Parathyroid adenoma (tissue), 2 donors: ENCODE measurements at regions not wholly inside any gene's neighbourhood (a gene's known extent, or its start where the extent isn't known, plus 50 kb on each side); places are given as distances from the start of the nearest gene placed in this dataset.

ENCODE experiments used
- H2AFZ ChIP-seq: fragments of 300-600 bp; sonication (generic); one replicate; pipeline ENCODE4 v1.7.0; 2017; ENCODE audit warnings: antibody characterized with exemption, mild to moderate bottlenecking
- H3K27ac ChIP-seq: fragments of 300-600 bp; sonication (generic); one replicate; pipeline ENCODE4 v1.7.0; 2017
- H3K27me3 ChIP-seq: fragments of 300-600 bp; sonication (generic); one replicate; pipeline ENCODE4 v1.7.0; 2017; ENCODE audit warnings: low read length; ENCODE audit not compliant: control insufficient read depth, insufficient read depth
- H3K36me3 ChIP-seq: fragments of 300-600 bp; sonication (generic); one replicate; pipeline ENCODE4 v1.7.0; 2017; ENCODE audit warnings: low read length; ENCODE audit not compliant: control insufficient read depth, insufficient read depth
- H3K4me1 ChIP-seq: fragments of 300-600 bp; sonication (generic); one replicate; pipeline ENCODE4 v1.7.0; 2017; ENCODE audit warnings: control low read depth
- H3K4me2 ChIP-seq: fragments of 300-600 bp; sonication (generic); one replicate; pipeline ENCODE4 v1.7.0; 2017; ENCODE audit warnings: low read length
- H3K4me3 ChIP-seq: fragments of 300-600 bp; sonication (generic); one replicate; pipeline ENCODE4 v1.7.0; 2017; ENCODE audit warnings: low read depth, low read length
- H3K79me2 ChIP-seq: fragments of 300-600 bp; sonication (generic); one replicate; pipeline ENCODE4 v1.7.0; 2017; ENCODE audit warnings: control low read depth
- H3K9ac ChIP-seq: fragments of 300-600 bp; sonication (generic); one replicate; pipeline ENCODE4 v1.7.0; 2017; ENCODE audit warnings: mild to moderate bottlenecking
- H3K9me3 ChIP-seq: fragments of 300-600 bp; sonication (generic); one replicate; pipeline ENCODE4 v1.7.0; 2017; ENCODE audit warnings: low read length; ENCODE audit not compliant: control insufficient read depth
- TF ChIP-seq, protein P1 (sequence below): fragments of 300-600 bp; sonication (generic); IDR thresholded peaks from one replicate; pipeline ENCODE4 v1.7.0; 2017; ENCODE audit warnings: antibody characterized with exemption, mild to moderate bottlenecking
- donor health status: primary hyperparathyroidism.

- H3K4me1 ChIP-seq: no peaks in the 10 kb centered on the region
- H3K27me3 ChIP-seq: no peaks in the 10 kb centered on the region
- TF ChIP-seq, protein P1, sequence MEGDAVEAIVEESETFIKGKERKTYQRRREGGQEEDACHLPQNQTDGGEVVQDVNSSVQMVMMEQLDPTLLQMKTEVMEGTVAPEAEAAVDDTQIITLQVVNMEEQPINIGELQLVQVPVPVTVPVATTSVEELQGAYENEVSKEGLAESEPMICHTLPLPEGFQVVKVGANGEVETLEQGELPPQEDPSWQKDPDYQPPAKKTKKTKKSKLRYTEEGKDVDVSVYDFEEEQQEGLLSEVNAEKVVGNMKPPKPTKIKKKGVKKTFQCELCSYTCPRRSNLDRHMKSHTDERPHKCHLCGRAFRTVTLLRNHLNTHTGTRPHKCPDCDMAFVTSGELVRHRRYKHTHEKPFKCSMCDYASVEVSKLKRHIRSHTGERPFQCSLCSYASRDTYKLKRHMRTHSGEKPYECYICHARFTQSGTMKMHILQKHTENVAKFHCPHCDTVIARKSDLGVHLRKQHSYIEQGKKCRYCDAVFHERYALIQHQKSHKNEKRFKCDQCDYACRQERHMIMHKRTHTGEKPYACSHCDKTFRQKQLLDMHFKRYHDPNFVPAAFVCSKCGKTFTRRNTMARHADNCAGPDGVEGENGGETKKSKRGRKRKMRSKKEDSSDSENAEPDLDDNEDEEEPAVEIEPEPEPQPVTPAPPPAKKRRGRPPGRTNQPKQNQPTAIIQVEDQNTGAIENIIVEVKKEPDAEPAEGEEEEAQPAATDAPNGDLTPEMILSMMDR: peak; percentile 65
- H3K27ac ChIP-seq: no peak overlapping the region
- no peaks in the 10 kb centered on the region for H3K36me3 ChIP-seq
- H3K4me3 ChIP-seq: no peak overlapping the region
- no peak overlapping the region for H3K9ac ChIP-seq
- no peak overlapping the region for H3K4me2 ChIP-seq
- no peak overlapping the region for H2AFZ ChIP-seq
- no peaks in the 10 kb centered on the region for H3K79me2 ChIP-seq
- no peaks in the 10 kb centered on the region for H3K9me3 ChIP-seq
These were observed 165.0 kb downstream of the ABHD5 start for GRCh38 chr3:43855674-43856299.

DNA sequence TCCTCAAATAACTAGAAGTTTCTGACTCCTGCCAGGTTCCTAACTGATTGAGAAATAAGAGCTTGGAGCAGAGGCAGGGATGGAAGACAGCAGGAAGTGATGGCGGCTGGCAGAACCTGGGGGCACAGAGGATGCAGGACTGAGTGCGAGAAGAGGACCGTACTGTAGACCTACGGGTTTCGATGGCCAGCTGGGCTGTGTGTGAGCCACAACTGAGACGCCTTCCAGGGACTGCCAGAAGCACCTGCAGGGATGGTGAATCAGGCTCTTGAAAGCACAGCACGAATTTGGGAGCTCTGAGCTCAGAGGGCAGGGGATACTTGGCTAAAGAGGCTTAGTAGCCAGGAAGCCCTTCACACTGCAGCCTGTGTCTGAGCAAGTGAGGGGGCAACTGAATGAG, 165.6 kb downstream of the ABHD5 start:
- Histone ChIP-seq H3K4me1 (no peaks in the 10 kb centered on the region), H3K27me3 (no peaks in the 10 kb centered on the region), H3K4me2 (no peak overlapping the region), H3K27ac (no peak overlapping the region), H2AFZ (no peak overlapping the region), H3K9me3 (no peaks in the 10 kb centered on the region), H3K4me3 (no peak overlapping the region), H3K9ac (no peak overlapping the region), H3K79me2 (no peaks in the 10 kb centered on the region), H3K36me3 (no peaks in the 10 kb centered on the region)
- TF ChIP-seq, protein P1: no peak

GRCh38 chr3:43856761-43857160, 166.0 kb downstream of the ABHD5 start:
- Histone ChIP-seq H2AFZ (no peak overlapping the region), H3K4me2 (no peak overlapping the region), H3K9ac (no peak overlapping the region), H3K27ac (no peak overlapping the region), H3K79me2 (no peaks in the 10 kb centered on the region), H3K9me3 (no peaks in the 10 kb centered on the region), H3K4me1 (no peaks in the 10 kb centered on the region), H3K36me3 (no peaks in the 10 kb centered on the region), H3K27me3 (no peaks in the 10 kb centered on the region), H3K4me3 (no peak overlapping the region)
- TF ChIP-seq, protein P1: no peak

DNA sequence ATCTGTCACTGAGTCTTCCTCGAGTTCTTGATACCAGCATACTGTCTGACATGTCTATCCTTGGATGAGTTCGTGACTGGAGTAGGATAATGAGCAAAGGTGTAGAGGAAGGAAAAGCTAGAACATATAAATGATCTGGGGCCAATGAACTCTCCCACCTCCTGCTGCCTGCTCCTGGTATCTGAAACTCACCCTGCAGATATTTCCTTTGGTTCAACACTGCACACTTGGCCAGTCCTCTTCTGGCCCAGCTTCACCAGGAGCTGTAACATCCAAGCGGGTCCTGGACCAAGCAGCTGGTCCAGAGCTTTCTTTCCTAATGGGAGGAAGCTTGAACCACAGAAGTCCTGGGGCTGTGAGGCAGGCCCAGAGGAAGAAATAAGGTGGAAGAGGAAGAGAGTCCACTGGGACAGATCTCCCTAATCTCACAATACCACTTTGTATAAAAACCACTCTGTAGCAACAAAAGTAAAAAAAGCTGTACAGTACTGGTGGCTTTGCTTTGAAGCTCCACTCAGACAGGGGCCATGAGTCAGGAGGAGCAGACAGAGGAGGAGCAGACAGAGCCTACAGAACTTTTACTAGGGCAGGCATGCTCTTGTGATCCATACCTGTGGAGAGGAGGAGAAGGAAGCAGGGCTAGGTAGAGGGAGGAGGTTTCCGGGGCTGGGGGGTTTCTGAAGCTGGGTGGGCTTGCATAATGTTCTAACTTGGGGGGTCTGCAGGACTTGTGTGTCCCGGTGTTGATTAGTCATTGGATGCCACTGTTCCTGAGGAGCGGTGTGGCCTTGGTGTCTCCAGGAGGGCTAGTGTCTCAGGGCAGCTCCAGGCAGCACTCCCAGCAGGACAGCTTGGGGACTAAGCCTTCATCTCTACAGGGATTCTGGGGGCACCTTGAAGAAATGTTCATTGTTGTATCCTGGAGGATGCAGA, 166.9 kb downstream of the ABHD5 start:
- Histone ChIP-seq H3K27me3 (no peaks in the 10 kb centered on the region), H3K36me3 (no peaks in the 10 kb centered on the region), H3K4me2 (no peak overlapping the region), H3K27ac (no peak overlapping the region), H3K9ac (no peak overlapping the region), H2AFZ (no peak overlapping the region), H3K9me3 (no peaks in the 10 kb centered on the region), H3K4me3 (no peak overlapping the region), H3K79me2 (no peaks in the 10 kb centered on the region), H3K4me1 (no peaks in the 10 kb centered on the region)
- TF ChIP-seq, protein P1: no peak
